NCI-H1105 treated with DMSO at 0.1 percent for 48 hours (cell line): ENCODE measurements at regions not wholly inside any gene's neighbourhood (a gene's known extent, or its start where the extent isn't known, plus 50 kb on each side); places are given as distances from the start of the nearest gene placed in this dataset.

Experiments
- DNase-seq: peaks from one replicate; lab custom pipeline; 2025; lab: John Stamatoyannopoulos, UW

DNA sequence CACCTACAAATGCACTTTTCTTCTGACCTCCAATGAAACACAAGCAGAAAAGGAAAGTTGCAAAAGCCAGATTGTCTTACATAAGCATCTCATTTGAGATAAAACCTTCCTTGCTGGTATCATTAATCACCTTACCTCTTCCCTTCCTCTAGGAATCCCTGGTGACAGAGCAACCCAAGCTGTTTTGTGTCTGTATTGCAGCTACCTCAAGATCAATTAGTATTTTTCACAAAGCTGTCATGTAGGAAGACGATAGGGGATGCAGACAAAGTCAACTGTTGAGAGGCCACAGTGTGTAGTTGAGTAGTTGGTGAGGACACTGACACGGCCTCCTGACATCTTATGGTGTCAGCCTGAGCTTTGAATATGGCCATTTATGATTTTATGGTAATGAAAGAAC, 339.1 kb upstream of the SLC10A2 start:
- no peak for DNase-seq

GRCh38 chr13:103403814-103404213, 337.6 kb upstream of the SLC10A2 start:
- no peak for DNase-seq

- no peak for DNase-seq
Measured at GRCh38 chr13:103403148-103403740, 337.0 kb upstream of the SLC10A2 start.

DNA sequence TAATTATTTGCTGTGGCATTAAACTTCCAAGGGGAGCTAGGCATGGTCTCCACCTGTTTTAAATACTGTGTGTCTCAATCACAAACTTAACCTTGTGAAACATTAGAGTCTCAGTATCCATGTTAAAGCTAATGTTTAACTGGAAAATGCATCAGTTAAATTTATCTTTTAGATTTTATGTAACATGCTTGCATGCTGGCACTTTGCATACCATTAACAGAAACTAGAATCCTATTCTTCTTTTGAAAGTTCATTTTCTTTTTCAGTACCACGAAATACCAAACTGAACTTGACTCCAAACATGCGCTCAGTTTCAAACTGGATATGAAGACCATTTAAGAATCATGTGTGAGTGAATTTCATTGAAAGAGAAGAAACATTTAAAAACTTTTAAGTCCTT, 328.9 kb upstream of the SLC10A2 start:
- DNase-seq = no peak

DNA sequence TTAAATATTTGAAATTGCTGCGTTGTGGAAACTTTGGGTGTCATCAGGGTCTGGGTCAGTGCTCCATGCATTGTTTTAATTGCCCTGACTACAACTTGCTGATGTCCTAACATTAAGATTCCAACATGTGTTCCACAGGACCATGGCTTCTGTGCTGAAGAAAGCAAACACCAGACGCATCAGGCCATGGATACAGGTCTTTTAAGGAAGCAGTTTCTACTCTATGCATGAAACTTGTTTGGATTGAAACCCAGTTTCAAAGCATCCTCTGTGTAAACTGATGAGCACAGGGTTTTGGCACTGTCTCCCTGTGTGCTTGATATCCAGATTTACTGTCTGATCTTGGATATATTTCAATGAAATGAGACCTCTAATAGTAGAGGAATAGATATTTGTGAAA, 328.4 kb upstream of the SLC10A2 start:
- no peak for DNase-seq

DNA sequence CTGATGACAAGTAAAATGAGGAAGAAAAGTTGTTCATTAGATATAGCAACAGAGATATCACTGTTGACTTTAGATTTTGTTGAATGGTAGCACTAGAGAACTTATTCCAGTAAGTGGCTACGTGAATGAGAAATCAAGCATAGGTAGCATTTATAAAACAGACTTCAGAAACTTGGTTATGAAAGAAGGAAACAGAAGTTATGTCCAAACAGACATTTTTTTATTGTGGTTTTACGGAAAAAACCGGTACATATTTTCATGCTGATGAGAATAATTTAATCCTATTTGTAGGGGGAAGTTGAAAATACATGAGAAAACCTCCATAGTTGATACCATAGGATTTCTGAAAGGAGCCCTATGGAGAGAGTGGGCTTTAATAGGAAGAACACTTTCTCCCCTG, 325.7 kb upstream of the SLC10A2 start:
- DNase-seq = no peak

GRCh38 chr13:103388839-103389238, 322.6 kb upstream of the SLC10A2 start:
- no peak for DNase-seq

GRCh38 chr13:103386341-103386740, 320.1 kb upstream of the SLC10A2 start:
- no peak for DNase-seq

GRCh38 chr13:103373916-103374315, 307.7 kb upstream of the SLC10A2 start:
- DNase-seq = no peak

DNA sequence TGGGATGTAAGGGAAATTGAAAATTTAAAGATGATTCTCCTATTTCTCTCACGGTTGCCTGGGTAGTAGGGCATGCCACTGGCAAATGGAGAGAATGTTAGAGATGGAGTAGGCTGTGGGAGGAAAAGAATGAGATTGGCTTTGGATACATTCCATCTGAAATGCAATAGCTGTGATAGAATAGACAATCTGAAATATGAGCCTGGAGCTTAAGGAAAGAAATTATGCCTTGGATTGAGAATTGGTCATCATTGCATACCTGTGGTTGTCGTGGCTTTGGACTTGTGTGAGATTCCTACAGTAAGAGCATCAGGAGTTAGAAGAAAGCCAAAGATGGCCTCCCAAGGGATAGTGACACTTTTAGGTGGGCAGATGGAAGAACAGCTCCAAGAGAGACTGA, 305.1 kb upstream of the SLC10A2 start:
- no peak for DNase-seq

GRCh38 chr13:103370790-103371189, 304.6 kb upstream of the SLC10A2 start:
- no peak for DNase-seq

DNA sequence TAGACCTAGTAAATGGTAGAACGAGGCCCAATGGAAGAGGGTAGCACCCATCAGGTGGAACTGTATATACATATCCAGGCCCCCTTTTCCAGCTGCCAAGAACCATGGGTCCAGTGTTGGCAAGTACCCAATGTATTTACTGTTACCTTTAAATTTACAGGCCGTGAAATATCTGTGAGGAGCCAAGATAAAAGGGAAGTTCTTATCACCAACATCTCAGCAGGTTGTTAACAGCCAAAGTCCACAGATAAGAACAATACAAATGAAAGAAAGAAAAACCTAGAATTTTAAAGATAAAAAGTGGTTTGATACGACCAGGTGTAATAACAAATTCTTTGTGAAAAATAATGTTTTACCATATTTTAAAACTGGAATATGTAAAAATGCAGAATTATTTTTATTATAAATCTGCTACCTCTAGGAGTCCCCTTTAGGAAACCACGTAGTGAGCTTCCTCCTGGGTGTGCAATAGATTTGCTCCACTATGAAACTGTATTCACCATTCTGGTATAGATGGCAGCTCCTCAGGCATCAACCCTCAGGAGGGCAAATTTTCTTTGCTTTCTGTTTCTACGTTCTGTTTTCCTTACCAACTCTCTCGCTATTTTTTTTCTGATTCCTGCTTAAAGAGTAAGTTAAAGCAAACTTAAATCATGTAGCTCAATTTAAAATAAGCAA, 292.2 kb upstream of the SLC10A2 start:
- DNase-seq = no peak

DNA sequence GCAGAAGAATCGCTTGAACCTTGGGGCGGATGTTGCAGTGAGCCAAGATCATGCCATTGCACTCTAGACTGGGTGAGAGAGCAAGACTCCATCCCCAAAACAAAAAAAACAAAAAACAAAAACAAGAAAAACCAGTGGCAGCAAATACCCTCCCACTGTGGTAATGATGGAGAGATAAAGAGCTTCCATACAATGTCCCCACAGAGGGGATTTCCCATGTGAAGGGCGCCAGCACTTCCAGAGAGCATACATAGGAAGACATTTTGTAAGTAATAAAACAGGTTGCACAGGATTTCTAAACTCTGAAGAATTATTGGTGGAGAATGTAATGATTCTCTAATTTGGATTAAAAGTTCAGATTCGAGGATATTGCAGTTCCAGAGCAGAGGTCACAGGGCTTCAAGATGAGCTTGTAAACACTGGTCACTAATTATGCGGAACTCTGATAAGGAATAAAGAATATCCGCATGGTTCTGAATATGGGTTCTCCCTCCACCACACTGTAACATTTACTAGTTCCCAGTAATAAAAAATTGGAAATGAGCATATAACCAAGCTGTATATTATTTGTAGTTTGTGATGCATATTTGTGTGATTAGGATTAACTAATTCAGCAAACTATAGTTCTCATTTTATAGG, 290.1 kb upstream of the SLC10A2 start:
- no peak for DNase-seq

- DNase-seq = no peak
Measured at GRCh38 chr13:103354171-103354570, 288.0 kb upstream of the SLC10A2 start.

DNA sequence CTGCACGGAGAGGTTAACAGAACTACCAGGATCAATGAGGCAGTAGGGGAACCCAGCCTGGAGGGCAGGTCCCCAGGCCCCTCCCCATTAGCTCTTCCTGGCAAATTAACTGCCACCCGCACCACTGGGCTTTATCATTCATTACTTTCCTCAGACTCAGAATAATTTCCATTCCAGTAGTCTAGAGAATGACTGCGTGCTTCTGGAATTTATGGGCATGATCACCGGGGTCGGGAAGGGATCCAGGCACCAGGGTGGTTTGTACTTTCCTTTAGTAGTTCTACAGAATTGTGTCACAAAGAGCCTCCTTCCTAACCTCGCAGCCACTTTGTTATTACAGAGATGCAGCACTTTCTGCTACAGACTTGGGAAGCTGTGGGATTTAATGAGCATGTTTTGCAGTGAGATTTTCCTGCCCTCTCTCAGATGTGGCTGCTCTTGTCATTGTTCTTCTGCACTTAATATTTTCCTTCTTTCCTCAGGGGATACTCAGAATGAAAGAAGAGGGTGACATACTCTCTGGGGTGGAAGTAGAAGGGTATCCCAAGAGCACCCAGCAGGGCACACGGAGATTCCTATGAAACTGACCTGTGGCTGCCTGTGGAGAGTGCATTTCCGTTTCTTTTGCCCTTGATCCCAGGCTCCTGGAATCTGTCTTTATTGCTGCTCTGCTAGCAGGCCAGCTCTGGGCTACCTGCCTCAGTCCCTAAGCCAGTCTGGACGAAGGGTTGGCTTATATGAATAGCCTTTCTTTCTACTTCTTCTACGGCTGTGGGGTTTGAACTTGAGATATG, 285.0 kb upstream of the SLC10A2 start:
- no peak for DNase-seq

DNA sequence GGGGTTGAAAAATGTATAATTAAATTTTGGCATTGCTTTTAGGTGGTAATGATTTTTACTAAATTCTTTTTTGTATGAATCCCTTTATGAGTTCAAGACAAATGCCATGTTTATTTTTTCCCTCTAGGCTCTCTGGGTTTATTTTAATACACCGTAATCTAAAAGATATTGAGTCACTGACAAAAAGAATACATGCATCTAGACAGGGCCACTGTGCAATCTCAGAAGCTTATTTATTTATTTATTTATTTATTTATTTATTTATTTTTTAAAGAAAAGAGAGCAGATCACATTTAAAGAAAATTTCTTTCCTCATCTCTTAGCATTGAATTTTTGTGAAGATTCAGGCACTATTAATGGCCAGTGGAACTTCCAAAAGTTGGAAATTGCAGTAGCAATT, 283.9 kb upstream of the SLC10A2 start:
- no peak for DNase-seq

GRCh38 chr13:103349211-103349980, 283.2 kb upstream of the SLC10A2 start:
- peak; percentile 6 for DNase-seq

- DNase-seq = no peak
Measured at GRCh38 chr13:103335241-103335640, 269.0 kb upstream of the SLC10A2 start.

DNA sequence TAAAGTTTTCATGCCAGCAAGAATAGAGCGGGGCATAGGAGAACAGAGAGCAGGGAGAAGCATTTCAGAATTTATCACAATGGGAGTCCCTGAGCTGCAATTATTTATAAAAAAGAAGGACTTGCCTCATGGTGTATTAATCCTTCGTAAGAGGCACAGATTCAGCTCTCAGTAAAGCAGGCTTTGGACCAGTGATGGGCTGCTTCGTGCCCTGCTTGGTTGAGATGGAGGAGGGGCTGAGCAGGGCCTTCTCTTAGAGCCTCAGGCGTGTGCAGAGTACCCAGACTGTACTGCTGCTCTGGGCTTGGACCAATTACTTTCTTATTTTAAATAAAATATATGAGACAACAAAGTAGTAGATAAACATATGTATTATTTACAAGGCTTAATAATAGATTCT, 265.7 kb upstream of the SLC10A2 start:
- DNase-seq = no peak

GRCh38 chr13:103328899-103329298, 262.7 kb upstream of the SLC10A2 start:
- no peak for DNase-seq

- DNase-seq = no peak
Measured at GRCh38 chr13:103326326-103326725, 260.1 kb upstream of the SLC10A2 start.

GRCh38 chr13:103325672-103326071, 259.5 kb upstream of the SLC10A2 start:
- DNase-seq = no peak
